ENCODE measurements at regions not wholly inside any gene's neighbourhood (a gene's known extent, or its start where the extent isn't known, plus 50 kb on each side); places are given as distances from the start of the nearest gene placed in this dataset.

DNA sequence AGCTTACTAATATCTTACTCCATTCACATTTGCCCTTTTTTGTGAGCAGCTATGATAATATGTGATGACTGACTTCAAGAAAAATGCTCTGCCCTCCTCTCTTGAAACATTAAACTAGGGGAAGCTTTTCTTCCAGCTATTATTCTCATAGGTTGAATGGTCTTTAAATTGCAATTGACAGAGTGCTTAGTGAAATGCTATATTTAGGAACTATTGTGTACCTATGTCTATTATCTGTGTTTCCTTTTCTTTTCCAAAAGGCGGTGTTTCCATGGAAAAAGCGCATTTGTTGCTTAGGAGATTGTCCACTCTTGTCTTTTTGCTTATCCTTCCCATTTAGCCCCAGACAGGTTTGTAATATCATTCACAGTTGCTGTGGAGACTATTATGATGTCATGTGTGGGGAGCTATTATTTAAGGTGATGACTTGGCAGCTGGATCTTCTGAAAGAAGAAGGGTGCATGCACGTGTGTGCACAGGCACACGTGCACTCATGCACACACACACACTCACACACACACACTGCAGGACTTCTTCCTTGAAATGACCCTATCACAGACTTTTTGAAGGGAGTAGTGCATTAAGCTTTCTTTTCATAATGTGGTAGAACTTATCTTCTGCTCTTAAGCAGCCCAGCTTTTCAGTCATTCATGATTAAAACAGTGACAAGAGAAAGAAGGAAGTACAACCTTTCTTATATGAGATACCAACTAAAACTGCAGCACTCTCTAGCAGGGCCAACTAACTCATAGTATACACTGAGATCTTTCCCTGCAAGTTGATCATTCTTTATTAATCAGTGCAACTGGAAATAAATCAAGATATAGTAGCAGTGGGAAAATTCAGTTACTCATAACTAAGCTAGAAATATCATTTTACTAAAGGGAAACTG, 340.8 kb upstream of the MTNR1B start:
- no peak for DNase-seq

DNA sequence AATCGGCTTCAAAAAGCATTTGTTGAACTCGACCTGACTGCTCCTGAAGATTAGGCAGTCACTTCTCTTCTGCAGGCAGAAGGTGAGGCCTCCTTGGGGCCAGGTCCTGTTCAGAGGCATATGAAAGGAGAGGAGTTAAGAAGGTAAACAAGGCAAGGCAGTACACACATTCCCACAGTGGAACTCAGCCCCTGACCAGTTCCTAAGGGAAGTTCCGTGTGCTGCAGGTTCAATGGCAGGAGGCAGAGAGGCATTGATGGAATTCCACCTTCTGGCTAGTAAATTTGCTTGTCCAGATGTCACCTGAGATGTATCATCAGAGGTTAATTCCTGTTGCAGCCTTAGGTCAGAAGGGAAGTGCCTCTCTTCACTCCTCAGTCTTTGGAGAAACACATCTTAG, 337.0 kb upstream of the MTNR1B start:
- DNase-seq = no peak

DNA sequence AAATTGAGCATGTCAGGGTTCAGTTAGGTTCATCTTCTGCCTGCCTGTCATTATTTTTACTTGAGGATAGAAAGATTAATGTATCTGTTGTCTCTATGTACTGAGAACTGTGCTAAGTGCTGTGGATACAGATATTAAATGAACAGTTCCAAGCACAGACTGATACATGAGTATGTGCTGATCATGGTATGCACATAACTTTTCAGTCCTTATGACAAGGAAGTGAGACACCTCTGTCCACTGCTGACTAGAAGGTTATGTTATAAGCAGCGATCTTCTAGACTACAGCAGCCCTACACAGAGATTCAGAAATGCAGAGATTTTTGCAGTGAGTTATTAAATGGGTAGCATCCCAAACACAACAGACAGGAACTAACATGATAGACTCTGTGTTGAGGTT, 335.6 kb upstream of the MTNR1B start:
- no peak for DNase-seq

DNA sequence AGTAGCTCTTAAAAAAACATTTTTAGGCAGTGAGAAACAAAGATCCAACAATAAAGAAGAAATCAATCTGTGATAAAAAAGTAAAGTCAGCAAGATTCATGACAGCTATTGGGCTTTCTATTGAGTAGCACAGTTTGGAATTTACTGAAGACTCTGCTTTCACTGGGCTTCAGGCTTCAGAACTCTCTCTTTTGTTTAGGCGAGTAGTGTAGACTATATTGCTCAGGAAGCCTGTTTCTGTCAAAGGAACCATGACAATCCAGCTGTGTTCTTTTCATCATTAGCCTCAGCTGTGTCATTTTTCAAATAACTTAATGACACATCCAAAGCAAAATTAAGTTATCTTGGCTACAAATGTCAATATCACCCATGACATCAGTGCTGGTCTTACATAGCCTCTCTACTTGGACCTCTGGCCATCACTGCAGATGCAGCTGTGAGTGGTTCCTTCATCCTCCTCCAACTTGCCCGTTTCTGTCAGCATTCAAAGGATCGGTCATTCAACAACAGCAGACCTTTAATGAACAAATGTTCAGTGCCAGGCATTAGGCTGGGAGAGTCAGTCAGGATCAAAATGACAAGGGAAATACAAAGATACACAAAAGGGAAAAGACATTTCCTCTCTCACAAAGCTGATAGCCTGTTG, 332.8 kb upstream of the MTNR1B start:
- DNase-seq = no peak

DNA sequence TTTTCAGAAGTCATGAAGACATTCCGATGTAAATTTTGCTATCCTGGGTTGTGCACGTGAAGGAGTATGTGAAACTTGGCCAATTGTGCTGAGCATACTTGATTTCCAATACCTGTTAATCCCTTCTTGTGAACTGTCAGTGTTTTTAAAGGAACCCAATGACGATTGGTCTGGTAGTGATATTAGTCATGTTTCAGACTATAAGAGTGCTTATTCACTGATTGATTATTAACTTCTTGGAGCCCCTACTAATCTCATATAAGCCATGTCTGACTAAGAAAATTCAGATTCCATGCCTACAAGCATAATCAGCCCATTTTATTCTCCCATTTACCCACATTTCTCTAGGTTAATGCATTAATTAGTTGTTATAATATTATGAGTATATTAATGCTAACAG, 330.8 kb upstream of the MTNR1B start:
- DNase-seq = no peak

DNA sequence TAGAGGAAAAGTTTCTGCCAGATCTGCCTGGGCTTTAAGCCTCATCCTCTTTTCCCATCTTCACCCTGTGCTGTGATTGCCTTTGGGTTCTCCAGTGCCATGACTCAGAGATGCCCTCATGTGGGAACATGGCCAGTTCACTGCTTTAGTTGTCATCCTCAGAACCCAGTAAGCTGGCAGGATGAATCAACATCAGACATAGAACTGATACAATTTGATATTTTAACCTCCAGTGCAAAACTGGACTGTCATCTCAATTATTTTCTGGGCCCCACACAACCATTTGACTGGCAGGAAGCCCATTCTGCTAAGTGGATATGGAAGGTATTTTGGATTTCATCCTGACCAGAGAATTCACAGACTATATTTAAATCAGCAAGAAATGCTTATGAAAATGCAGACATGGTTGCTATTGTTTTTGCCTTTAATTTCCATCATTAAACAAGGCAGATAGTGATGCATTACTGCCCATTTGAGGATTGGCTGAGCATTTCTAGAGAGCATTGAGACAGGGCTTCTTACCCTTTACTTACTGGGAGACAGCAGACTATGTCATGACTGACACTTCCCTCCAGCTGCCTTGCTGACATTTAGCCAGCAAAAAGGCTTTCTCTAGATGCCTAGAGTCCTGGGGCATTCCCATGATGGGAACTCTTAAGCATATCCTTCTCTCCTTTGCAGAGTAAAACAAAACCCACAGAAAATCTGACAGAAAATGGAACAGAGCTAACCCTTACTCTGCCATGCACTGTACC, 327.1 kb upstream of the MTNR1B start:
- DNase-seq = no peak

DNA sequence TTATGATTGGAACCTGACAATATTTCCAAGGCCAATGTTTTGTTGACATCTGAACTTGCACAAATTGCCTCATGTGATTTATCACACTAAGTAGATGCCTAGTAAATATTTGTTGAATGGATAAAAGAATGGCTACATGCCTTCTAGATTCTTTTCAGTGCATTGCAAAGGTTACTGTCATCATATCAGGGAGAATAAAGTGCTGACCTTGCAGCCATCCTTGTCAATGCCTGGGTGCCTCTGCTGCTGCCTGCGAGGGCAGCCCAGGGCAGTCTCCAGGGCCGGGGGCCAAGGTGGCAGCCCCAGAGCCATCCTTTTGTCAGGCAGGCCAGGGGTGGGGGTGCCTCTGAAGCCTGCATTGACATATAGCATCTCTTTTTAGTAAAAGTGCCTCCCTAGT, 325.6 kb upstream of the MTNR1B start:
- DNase-seq = no peak

DNA sequence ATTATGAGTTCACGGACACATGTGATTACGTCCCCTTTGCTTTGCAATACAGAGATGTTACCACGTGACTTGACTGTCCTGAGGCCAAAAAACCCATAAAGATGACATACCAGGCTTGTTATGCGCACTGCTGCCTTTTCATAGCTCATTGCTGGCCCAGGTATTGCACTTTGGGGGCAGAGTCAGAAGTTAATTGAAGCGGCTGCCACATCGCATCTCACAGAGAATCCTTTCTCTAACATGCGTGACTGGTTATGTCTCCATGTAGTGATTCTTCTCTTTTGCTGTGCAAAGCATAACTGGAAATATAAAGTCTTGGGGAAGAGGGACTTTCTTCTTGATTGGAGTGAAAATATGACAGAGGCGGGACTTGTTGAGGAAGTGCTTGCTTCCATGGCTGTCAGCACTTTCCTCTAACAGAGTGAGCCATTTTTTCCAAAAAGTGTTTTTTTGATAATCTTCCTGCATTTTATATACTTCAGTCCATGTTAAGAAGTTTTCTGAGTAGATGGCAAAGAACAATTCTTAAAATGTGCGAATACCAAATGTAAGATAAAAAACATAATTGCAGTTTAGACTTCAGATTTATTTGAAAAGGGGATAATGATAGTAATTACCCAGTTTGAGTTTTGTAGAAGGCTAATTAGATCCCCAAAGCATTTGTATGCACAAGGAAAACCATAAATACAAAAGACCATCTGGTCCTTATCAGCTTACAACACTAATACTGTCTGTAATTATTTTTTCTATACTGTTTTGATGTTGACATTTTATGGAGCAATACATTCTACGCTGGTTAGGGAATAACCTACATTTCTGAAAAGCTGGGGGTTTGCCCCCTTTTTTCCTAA, 324.6 kb upstream of the MTNR1B start:
- no peak for DNase-seq

DNA sequence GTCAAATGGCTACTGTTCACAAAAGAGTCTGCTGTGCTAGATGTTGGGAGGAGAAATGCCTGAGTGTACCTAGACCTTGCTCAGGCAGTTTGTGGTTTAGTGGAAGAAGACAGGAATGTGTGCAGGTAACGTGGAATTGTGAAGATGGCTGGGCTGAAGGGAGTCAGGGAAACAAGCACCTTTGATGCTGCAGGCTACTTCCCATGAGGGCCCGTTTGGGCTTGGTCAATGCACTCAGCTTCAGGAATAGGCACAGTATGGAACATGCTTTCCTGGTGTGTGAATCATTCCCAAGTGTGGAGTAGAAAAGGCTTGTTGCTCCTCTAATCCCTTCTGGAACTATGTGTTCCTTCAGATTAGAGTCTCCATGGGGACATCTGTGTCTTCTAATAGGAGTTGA, 318.3 kb upstream of the MTNR1B start:
- no peak for DNase-seq

DNA sequence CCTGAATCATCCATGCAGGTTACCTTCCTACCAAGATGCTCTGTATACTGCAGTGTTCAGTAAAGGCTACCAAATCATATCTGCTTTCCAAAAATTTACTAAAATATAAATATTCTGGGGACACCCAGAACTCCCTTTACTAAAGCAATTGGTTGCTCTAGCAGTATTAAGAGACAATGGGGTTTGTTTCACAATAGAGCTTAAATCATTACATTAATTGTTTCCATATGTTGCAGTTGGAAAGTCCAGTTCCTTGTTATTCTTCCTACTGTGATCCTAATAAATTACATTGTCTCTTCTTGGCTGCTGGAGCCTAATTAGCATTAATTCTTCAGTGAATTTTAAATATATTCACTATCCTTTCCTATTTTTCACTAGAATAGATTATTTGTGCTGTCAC, 316.0 kb upstream of the MTNR1B start:
- no peak for DNase-seq

DNA sequence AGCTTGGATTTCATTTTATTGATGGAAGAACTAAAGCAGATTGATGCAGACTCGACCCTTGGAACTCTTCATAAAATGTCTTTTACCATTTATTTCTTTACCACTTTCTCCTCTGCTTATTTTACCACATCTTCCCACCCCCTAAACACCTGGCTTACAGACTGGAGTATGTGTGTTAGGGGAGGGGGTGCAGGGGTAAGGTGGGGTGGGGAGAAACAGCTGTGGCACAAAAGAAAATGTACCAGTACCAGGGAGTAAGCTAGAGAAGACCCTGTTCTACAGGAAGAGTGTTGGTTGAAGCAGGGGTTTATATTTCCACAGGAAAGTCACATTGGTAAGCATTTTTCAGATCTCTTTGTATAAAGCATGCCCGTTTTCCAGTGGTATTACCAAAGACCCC, 312.7 kb upstream of the MTNR1B start:
- no peak for DNase-seq

DNA sequence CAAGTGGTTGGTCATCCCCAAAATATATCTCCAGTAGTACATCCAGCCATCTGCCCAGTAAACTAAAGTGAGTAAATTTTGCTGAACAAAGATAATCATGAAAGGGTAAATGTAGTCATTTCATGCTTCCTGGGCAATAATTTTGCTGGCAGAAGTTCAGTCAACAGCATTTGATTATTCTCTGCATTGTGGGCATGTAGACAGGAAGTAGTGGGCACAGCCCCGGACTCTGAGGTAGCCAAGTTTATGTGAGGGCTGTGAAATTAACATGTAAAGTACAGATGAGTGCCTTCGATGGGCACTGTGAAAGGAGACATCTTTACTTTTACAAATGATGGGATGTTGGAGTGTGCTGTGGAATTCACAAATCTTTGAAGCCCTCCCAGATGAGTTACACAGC, 312.2 kb upstream of the MTNR1B start:
- no peak for DNase-seq

DNA sequence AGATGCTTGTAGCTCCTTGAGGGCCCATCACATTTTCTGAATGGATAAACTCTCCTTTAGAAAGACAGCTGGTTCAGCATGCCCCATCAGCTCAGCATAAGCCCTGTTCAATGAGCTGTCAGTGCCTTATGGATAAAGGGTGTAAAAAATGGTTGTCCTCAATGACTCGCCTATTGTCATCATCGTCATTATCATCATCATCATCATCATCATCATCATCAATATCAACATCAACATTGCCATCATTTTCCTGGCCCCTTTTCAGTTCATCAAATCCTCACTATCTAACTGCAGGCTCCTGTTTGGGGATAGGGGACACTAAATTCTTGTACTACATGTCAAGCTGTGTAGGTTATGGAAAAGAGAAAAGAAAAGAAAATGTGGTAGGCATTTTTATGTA, 310.7 kb upstream of the MTNR1B start:
- no peak for DNase-seq

DNA sequence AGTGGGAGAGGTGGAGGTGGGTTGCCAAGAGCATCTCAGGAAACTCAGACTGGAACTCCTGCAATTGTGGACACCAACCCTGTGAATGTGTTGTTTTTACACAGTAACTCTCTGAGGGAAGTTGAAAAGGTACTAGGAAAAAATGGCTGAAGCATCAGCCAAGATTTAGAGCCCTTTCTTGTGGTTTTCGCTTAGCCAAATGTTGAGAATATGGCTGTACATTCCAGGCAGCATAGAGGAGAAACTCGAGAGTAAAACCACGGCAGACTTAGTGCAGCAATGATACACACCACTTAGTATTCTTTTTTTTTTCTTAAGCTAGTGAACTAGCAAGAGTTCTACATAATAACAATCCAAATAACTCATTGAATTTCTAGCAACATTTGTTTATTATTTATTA, 309.7 kb upstream of the MTNR1B start:
- DNase-seq = no peak

DNA sequence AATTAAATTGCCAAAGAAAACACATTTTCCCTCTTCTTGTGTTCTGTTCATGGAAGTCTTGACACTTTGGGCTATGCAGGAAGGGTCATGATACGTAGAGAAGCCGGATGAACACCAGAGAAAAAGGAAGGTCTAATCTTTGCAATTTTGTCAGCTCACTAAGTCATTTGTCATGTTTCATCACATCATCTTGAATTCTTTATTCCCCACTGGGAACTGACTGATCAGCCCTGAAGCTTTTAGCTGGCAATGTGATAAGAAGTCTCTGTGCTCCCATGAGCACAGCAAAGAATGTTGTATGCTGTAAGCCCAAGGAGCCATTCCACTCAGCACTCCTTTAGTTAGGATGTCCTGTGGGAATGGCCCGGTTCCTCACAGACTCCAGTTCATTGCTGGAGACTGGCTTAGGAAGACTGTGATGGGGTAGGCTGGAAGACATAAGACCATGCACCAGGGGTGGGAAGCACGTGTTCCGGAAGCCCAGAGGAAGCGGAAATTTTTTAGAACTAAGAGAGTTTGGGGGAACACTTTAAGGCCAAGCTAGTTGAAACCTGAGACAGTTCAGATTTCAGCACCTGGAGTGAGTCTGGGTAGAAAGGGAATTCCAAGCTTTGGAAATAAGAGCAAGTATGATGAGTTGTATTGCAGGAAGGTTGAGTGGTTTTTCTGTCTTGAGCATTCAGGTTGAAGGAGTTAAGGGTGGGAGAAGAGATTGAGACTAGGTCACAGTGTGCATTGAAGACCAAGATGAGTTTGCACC, 306.7 kb upstream of the MTNR1B start:
- no peak for DNase-seq

DNA sequence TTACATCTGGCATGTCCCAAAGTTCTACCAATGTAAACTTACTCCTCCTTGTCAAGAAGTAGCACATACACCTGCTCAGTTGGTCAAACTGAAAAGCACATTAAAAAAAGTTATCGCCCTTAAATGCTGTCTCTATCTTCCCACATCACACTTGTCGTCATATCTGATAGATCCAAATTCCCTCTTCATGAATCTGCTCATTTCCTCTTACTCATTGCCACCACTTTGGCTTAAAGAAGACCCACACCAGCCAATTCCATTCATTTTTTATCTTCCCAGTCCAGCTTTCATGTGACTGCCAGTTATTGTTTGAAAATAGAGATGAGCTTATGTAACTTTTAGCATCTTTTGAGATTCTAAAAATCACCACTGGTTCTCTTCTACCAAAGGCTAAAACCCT, 305.9 kb upstream of the MTNR1B start:
- DNase-seq = no peak

DNA sequence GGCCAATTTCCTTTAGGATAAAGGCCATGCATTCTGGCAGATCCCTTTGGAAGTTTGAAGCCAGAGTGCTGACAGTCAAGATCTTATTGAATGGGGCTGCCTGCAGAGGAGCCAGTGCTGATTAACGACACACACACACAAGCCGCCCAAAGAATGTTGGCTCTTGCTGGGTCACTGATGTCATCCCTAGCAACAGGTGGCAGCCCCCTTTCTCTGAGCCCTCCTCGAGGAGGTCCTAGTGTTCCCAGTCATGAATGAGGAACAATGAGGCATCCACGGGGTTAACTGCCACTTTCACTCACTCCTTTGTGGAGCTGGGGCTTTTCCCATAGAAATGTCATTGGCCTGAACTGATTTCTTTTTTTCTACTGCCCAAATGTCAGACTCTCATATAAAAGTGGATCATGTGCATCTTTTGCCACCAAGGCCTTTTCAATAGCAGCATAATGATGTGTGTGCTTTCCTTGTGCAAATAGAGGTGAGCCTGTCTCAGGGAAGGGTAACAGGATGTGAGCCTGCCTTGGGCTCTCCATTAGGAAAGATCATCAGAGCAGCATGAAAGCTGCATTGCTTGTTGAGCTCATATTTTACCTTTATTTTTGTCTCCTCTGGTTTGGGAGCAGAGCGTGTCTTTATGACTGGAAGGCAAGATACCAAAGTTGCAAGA, 301.8 kb upstream of the MTNR1B start:
- no peak for DNase-seq

DNA sequence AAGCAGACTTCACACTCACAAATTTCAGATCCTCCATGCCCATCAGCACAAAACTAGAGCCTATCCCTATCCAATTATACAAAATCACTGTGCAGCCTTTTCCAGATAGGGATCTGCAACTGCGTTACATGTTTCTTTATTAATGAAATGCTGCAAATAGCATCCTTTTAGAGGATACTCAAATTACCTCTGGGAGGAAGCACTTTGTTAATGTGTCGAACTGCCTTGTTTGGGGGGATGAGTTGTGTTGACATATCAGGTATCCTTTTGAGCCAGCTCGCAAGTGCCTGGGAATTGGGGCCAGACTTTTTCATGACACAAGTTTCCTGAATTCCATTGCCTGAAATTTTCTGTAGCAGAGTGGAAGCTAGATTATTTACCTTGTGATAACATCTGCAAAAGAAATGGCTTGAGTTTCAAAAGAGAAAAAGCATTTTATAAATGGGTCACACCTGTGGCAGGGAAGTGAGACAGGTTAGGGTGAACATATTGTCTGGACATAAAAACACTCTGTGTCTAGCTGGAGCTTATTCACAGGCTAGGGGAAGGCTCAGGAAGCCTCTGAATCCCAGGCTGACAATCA, 299.1 kb upstream of the MTNR1B start:
- no peak for DNase-seq

DNA sequence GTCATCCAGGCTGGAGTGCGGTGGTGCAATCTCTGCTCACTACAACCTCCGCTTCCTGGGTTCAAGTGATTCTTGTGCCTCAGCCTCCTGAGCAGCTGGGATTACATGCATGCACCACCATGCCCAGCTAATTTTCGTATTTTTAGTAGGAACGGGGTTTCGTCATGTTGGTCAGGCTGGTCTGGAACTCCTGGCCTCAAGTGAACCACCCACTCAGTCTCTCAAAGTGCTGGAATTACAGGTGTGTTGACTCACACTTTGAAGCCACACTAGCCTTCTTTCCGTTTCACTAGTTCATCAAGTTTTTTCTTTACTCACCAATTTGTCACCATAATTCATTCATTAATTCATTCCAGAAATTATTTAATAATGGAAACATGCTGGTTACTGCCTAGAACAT, 298.4 kb upstream of the MTNR1B start:
- DNase-seq = no peak

DNA sequence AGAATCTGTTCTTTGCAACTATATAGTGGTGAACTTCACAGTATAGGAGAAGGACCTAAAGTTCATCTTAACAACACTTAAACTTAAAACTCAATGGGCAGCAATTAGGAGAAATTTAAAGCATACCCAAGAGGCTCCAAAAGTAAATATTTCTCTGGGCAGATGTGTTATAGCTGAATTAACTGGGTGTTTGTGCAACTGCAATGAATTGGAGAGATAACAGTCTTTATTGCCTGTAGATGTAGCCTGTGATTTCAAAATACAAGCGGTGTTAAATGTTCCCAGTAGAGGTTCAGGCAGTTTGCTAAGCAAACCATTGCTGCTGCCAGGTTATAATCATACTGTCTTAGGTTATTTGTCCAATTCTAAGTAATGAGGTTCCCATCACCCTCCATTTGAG, 294.1 kb upstream of the MTNR1B start:
- DNase-seq = no peak

DNA sequence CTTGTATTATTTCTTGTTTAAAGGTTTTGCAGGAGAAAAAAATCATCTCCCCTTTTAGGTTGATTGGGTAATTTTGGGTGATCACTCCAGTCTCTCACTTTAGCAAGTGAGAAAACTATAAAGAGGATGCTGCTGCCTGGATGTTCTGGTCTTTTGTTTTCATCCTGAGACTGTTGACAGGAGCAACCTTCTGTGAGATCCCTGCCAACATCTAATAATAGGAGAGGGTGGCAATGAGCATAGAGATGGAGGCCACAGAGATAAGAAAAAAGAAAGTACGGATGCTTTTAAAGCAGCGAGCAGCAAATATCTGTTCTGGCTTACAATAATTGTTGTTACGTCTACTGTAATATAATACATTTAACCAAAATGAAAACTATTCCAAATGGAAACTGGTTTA, 293.6 kb upstream of the MTNR1B start:
- DNase-seq = no peak

All from stimulated activated CD4-positive, alpha-beta T cell treated with anti-CD3 and anti-CD28 coated beads, Interleukin-2, amount 100 ng/mL, for 48 hours (primary cell).